Esophagus mucosa (tissue), 1 donor: ENCODE measurements at regions not wholly inside any gene's neighbourhood (a gene's known extent, or its start where the extent isn't known, plus 50 kb on each side); places are given as distances from the start of the nearest gene placed in this dataset.

Source experiments
- ATAC-seq: fragments of 200-7000 bp; cut with Tn5 transposase; one replicate; pipeline ENCODE4 v1.9.1; 2020
- donor health status: DM: yes; HTN: yes; CAD: no.

DNA sequence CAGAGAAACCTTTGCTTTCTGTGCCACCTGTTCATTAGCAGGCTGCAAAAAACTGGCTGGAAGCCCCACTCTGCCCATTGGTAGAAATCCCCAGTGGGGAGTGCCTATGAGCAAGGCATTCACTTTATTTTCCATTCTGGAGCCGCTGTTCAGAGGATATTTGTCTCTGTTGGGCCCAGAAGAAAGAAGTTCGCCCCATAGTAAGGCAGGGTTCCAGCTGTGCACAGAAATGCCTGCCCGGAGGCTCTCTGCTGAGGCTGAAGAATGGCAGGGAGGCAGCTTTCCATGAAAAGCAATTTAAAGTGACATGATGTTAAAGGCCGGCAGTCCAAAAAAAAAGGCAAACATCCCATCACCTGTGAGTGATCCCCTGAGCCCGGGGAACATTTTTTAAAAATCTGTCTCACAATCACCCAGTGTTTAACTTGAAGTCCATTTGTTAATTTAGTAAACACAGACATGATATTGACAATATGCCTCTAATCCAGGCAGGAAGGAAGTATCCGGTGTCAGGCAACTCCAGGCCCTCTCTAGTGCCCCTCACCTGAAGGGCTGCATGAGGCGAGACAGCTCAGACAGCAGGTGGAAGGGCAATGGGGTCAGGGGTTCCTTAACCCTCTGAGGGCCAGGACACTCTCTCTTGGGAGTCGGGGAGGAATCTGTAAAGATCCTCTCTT, 265.1 kb upstream of the SIX2 start:
- ATAC-seq, result no peak

DNA sequence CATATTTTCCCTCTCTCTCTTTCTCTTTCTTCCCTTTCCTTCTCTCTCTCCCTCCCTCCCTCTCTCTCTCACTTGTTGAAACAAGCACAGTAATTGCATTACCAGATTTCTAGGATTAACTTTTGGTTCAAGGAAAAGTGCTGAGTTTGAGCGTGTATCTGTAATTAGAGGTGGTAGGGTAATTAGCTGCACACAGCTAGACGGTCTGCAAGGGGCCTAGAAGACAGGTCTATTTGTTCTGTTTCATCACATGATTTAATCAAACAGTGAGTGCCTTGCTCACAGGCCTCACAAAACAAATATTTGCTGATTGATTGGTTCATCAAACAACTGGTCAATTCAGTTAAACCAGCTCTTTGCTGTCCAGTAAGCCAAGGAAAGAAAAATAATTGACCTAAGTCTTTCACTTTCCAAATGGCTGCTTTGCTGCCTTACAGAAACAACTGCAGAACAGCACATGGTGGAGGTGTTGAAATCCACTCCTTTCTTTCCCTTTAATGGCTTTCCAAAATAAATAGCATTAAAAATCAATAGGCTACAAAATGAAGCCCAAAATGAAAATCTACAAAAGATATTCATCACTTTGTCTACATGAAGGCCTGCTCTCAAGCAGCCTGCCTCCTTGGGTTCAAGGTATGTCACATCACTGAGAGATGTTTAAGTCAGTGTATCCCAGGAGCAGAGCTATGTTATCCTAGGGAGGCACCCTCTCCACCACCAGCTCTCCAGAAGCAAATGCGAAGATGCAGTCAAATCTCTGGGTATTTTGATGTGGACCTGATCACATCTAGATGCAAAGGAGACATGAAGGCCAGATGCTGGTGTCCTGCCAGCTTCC, 264.4 kb upstream of the SIX2 start:
- ATAC-seq, result no peak

DNA sequence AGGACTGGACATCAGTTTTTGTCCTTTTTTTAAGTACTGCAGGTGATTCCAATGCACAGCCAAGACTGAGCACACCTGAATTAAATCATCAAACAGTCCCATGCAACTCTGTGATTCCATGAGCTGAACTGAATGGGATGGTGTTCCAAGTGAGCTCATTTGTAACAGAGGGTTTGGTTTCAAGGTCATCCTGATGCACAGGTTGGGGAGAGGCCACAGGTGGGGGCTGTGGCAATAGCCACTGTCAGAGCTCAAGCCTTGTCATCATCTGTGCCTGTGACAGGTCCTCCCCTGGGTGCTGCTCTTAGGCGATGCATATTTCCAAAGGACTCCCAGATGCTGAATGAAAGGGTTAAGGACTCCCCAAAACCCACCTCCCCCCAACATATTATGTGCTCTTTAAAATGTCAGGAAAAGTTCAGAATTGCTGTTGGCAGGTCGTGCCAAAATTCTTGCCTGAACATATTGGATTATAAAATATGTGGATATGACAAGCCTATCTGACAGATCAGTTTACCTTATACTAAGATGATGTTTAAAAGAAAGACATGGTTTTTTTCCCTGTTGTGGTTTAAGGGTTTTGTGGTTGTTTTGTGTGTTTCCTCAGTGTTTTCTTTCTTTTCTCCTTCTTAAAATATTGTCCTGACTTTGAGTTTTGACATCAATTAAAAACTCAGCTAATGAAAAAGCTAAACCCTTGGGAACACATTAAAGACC, 263.5 kb upstream of the SIX2 start:
- no peak for ATAC-seq

DNA sequence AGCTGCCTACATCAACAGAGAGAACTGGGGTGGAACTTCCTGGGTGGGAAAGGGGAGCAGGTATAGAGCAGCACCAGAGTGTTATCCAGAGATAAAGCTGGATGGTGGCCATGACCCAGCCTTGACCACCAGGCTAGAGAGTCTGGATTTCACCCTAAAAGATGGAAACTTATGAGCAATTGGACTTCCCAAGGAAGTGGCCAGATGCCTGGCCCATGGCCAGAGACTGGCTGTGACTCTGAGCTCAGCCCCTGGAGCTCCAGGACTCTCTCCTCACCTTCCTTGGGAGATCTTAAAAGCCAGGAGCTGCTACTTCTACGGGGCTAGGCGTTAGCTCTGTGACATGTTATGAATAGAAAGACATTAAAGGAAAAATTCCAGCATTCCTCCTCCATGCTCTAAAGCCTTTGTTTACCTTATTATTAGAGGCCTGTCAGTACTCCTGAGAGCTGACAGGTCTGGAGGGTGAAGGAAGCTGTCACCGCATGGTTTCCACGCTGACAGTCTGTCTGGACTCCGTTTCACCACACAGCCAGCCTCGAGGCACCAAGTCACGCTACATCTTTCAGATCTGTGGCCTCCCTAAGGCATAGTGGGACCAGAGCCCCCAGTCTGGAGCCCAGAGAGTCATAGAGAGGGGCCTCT, 260.0 kb upstream of the SIX2 start:
- no peak for ATAC-seq

DNA sequence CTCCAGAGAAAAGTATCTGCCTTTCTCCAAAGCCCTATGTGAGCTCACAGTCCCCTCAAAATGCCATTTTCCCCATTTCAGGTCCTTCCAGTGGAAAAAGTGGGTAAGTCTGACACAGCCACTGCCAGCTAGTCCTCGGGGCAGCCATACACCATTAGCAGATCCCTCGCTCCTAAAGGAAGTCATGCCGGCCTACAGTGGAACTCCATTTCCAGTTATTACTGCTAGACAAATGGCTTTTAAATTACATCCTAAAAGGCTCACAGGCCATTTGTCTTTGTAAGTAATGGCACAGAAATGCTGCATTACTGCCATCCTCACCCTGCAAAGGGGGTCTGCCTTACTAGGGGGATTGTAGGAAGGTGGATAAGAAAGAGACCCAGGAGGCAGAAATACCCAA, 259.4 kb upstream of the SIX2 start:
- ATAC-seq, result no peak

DNA sequence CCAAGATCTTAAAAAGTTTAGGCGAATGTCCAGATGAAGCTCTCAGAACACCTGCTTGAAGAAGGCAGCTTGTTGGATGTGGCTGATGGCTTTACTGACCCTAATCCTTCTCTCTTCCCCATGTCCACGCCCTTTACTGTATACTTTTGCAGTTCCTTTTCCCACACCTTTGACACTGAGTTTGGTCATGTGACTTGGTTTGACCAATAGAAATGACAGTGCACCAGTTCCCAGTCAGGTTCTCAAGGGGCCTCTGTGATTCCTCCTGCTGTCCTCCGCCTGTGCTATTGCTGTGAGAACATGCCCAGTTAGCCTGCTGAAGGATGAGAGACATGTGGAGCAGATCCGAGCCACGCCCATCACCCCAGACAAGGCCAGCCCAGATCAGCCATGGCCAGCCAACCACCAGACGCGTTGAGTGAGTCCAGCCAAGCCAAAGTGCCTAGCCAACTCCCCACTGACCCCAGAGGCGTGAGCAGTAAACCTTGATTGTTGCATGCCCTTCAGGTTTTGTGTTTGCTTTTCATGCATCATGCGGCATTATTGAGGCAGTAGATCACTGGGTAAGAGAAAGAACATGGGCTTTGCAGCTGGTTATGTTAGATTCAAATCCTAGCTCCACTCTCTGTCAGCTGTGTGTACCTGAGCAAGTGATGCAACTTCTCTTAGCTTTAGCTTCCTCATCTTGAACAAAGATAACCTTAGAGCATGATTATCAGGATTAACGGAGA, 258.0 kb upstream of the SIX2 start:
- peak; percentile 44 for ATAC-seq

DNA sequence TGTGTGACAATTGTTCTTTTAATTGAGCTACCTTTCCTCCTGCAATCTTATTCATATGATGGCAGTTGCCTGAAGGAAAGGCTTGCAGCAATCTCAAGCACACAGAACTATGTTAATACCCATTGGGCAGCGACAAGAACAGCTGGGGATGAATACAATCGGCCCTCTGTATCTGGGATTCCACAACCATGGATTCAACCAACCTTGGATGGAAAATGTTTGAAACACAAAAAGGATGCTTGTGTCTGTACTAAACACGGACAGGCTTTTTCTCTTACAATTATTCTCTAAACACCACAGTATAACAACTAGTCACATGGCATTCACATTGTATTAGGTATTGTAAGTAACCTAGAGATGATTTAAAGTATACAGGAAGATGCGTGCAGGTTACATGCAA, 256.1 kb upstream of the SIX2 start:
- ATAC-seq, result no peak

DNA sequence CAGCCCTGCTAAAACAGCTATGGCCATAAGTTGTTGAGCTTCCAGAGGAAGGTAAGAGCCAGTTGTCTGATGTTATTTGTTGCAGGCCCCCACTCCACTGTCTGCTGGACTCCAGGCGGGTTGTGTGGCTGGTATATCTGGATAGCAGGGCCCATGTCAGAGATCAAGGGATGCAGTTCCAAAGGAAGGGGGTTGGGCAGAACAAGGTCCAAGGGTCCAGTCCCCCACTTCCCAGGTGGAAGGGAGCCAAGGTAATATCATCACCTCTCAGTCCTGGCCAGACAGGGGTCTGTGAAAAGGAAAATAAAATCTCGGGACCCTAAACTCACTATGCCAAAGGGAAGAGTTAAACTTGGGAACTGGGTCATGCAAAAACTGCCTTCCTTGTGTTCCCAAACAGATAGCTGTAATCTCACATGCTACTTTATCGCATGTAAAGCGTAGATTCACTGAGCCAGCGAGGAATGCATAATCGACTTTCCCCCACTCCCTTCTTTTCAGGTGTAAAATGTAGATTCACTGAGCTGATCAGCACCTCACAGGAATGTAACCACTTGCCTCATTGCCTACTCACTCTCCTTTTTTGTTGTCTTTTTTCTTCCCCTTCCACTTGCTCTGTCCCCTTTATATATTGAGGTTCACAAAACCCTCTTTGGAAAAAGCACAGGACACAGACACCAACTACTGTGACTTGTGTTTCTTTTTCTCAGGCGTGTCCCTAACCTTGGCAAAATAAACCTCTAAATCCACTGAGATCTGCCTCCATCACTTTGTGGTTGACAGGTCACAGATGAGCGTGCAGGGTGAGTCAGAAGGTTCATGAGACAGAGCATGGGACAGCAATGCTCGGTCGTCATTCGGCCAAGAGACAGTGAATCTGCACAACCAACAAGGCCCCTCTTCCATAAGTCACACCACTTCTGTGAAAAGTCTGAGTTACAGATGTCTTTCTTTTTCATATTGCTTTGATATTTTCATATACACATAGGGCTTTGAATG, 255.3 kb upstream of the SIX2 start:
- no peak for ATAC-seq

DNA sequence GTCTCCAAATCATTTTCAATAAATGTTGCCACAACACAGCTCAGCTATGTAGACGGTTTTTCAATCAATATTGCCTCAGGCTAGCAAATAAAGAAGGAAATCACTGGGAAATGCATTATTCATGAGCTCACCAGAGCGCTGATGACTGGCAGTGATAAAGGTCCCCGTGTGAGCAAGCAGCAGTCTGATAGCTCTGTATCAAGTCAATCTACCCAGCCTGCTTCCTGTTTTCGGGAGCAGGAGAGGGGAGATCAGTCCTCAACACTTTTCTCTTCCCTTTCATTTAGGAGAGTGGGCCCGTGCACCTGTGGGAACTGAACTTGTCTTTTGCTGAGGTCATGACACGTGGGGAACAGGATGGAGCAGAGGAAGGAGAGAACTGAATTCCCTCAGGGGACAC, 253.9 kb upstream of the SIX2 start:
- ATAC-seq, result no peak

DNA sequence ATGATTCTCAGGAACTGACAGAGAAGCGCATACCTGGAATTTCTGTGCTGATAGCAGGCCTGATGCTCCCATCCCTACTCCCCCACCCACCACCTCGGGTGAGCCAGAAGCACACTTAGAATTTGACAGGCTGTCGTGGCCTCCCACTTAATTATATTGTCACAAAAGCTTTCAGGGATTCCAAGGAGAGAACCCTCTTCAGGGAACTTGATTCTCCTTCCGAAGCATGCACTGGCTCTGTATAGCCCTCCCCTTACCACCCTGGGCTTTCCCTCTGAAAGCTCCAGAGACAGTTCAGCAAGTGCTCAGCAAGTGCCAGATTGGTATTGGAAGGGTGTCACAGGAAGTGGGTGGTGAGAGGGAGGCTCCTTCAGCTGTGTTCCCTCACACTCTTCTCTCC, 252.5 kb upstream of the SIX2 start:
- ATAC-seq, result no peak

DNA sequence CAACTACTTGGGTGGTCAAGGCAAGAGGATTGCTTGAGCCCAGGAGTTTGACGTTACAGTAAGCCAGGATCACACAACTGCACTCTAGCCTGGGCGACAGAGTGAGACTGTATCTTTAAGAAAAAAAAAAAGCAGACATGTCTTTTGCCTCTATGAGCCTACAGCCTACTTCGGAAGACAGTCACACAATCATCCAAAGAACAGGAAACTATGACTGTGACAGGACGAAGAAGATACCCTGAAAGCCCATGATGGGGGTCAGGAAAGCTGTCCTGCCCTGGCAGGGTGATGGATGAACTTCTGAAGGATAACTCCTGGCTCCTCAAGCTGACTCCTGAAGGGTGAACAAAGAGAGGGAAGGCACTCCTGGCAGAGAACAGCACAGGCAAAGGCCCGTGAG, 251.7 kb upstream of the SIX2 start:
- no peak for ATAC-seq

DNA sequence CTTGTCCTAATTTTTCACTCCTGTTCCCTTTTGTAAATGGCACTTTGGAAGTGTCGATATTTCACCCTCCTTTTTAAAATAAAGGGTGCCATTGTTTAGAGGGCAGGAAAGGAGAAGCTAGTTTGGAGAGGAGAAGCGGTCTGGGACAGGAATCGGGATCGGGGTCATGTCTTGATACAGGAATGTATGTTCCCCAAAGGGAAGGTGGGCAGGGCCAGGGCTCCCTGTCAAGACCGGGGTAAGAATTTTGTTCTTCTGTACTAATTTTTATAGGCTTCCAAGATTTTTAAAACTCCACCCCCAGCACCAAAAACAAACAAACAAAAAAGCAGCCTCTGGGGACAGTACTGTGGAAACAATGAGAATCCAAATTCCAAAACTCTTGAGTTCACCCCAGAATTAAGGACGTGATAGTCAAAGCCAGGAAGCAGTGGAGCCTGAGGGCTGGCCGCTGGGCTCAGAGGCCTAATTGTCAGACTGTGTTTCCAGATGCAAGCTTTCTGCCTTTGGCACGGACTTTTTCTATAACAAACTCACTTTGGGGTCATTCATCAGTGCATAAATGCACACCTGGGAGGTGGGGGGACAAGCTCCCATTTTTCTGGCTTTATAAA, 250.4 kb upstream of the SIX2 start:
- no peak for ATAC-seq

DNA sequence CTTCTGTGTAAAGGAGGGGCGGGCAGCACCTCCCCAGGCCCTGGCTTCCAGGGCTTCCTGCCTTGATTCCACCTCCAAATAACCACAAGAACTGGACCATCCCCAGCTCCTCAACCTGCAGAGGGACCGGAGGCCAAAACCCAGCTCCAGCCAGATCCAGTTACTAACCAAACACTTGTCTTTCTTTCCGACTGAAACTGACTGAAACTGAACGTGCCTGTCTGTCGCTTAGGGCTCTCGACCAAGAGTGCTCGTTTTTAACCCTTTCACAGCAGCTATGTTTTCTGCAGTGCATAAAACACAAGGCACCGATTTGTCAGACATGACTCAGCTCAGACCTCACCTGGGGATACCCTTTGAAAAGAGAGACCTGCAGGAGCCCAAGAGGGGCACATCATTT, 249.9 kb upstream of the SIX2 start:
- ATAC-seq, result no peak

DNA sequence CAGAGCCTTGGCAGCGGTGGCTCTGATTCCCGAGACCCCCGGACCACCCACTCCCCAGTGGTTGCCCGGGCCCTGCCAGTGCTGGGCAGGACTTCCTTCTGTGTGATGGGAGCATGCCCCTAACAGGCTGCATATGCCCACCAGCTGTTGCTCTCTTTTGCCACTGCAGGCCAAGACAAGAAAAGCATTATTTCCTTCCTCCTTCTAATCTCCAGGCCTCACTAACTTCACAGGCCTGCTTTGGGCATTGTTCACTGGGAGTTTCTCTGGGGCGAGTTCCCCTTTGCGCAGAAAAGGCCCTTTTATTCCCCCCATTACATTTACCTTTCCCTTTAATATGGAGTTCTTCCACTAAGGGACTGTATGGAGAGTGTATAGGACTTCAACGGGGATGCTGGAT, 249.1 kb upstream of the SIX2 start:
- no peak for ATAC-seq

DNA sequence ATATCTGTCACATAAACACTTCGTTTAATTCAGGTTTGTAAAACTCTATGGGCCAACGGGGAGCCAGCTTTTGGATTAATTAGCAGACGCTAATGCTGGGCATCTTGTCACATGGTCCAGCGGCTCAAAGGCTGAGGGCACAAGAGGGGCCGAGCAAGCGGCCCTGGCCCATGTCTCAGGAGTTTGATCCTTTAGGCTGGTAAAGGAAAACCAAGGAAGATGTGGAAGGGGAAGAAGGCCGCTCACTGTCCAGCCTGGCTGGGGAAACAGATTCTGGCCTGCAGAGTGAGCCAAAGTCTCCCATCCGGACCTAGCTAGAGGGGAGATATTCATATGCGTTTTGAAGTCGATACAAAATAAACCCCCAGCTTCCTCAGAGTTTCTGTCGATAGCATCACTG, 248.6 kb upstream of the SIX2 start:
- no peak for ATAC-seq

DNA sequence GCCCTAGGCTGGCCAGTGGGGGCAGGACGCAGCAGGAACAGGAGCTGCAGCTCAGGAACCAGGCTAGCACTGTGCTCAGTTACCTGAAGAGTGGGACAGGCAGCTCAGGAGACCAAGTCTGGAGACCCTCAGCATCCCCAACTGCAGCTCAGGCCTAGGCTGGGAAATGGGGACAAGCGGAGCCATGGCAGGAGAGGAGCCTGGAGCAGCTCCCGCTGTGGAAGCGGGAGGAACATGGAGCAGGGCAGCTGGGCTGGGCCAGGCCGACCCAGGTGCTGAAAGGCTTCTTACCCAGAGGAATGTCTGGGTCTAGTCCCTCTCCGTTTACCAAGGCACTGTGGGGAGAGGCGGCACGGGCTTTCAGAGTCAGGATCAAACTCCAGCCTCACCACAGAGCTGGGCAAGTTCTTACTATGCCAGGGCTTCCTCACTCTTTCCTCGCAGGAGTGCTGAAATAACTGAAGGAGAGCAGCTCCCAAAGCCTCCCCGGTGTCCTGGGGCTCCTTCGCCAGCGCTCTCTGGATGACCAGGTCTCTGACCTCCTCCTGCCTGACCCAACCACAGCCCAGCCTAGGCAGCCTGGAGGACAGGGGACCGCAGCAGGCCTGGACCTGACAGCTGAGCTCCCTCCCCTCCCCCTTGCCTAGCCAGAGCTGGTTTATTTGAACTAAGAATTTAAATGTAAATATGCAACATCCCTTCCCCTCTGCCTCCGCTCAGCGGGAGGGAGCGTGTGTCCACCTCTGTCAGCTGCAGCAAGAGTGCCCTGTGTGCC, 247.8 kb upstream of the SIX2 start:
- ATAC-seq, result no peak

DNA sequence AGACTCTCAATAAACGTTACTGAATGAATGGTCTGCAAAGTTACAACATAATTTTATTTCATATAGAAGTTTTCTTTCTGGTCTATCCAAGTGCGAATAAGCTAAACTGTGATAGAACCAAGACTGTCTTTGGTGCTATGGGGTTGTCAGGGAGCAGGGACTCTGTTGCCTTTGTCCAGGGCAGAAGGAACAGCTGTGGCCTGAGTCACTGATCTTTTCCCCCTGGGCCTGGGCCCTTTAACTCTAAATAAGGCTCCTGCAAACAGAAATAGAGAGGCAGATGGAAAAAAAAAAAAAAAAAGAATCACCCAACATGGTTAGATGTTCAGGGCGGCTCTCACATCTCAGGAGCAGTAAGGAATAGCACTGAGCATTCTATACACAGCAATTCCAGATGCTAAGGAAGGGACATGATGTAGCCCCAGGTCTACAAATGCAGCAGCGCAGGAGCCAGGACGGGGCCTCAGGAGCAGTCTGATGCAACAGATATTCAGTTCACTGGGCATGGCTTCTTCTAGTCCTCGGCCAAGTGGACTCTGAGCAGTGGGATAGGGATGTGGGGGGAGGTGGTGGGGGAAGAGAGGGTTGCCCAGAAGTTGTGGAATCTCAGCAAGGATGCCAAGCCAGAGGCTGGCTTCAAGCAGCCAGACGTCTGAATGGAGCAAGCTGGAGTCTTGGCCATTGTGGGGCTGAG, 247.1 kb upstream of the SIX2 start:
- ATAC-seq, result no peak

DNA sequence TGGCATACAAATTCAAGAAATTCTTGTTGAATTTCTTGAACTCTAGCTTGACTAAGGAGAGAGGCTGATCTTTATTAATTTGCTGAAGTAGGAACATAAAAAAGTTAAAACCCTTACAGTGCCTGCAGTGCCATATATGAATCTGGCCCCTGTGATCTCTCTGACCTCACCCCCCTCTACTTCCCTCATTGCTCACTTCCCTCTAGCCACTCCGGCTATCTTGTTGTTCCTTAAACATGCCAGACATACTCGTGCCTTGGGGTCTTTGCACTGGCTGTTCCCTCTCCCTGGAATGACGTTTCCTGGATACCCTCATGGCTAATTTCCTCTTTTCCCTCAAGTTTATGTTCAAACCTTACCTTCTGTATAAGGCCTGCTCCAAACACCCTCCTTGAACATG, 246.3 kb upstream of the SIX2 start:
- ATAC-seq, result no peak

DNA sequence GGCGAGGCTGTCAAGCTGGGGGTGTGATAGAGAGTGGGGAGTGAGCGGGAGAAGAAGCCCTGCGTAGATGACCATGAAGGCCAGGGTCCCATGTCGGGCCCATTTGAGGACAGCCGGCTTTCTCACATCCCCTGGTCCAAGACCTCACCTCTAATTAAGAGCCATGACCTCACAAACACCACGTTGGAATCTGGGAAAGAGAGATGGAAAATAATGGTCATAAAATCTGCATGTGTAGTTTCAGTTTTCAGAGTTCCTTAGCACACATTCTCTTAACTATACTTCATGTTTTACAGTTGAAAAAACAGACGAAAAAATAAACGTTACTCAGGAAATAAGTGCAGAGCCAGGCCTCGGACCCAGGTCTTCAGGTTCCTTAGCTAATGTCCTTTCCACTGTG, 244.8 kb upstream of the SIX2 start:
- ATAC-seq, result no peak
